H1 (cell line): ENCODE measurements at regions not wholly inside any gene's neighbourhood (a gene's known extent, or its start where the extent isn't known, plus 50 kb on each side); places are given as distances from the start of the nearest gene placed in this dataset.

ENCODE experiments used
- ASH2L ChIP-seq: fragments of 200-600, 300-600 bp; sonication (generic); IDR thresholded peaks from one replicate; pipeline ENCODE4 v1.7.1; 2017; ENCODE audit warnings: low read length
- BRCA1 ChIP-seq: IDR thresholded peaks from 2 replicates; pipeline ENCODE4 v1.6.1; 2012; ENCODE audit warnings: low read depth, low read length, improper control_type of control experiment
- CHD1 ChIP-seq: IDR thresholded peaks from 2 replicates; pipeline ENCODE4 v1.6.1; 2012; ENCODE audit warnings: low read depth, low read length, improper control_type of control experiment
- KDM4A ChIP-seq: IDR thresholded peaks from one replicate; pipeline ENCODE4 v1.7.1; 2012; ENCODE audit warnings: low read depth, mild to moderate bottlenecking, moderate library complexity, low read length, inconsistent platforms; ENCODE audit not compliant: severe bottlenecking
- SUZ12 ChIP-seq: fragments of 200-600 bp; sonication (generic); IDR thresholded peaks from 2 replicates; pipeline ENCODE4 v1.6.1; 2012; ENCODE audit warnings: mild to moderate bottlenecking, inconsistent platforms, low read length, moderate library complexity, mixed read lengths

GRCh38 chr9:86747711-86748110, 199.6 kb downstream of the GAS1 start (continued):
- TF ChIP-seq KDM4A (no peak), CHD1 (no peak), SUZ12 (no peak), BRCA1 (no peak), ASH2L (no peak)
- TF ChIP-seq, all 59 proteins: peak for 0
